ENCODE measurements at regions not wholly inside any gene's neighbourhood (a gene's known extent, or its start where the extent isn't known, plus 50 kb on each side); places are given as distances from the start of the nearest gene placed in this dataset.
"Not testable (repeated sequence)": the region's sequence is repeated elsewhere in the genome, so short reads cannot be mapped to it uniquely, and the experiment has no call there.

GRCh38 chr15:66884661-66885237, 180.7 kb upstream of the SMAD3 start:
- DNase-seq = no peak

- no peak for DNase-seq
Observed at GRCh38 chr15:66885281-66885915, 180.0 kb upstream of the SMAD3 start.

GRCh38 chr15:66886241-66886675, 179.1 kb upstream of the SMAD3 start:
- no peak for DNase-seq

GRCh38 chr15:66886686-66887273, 178.6 kb upstream of the SMAD3 start:
- no peak for DNase-seq

- DNase-seq = not testable (repeated sequence)
Observed at GRCh38 chr15:66889298-66889697, 176.1 kb upstream of the SMAD3 start.

- DNase-seq = no peak
Observed at GRCh38 chr15:66891776-66892175, 173.6 kb upstream of the SMAD3 start.

GRCh38 chr15:66893294-66893693, 172.1 kb upstream of the SMAD3 start:
- no peak for DNase-seq

- no peak for DNase-seq
Observed at GRCh38 chr15:66894363-66894762, 171.0 kb upstream of the SMAD3 start.

GRCh38 chr15:66894986-66895780, 170.2 kb upstream of the SMAD3 start:
- DNase-seq = no peak

GRCh38 chr15:66895794-66896453, 169.5 kb upstream of the SMAD3 start:
- DNase-seq = no peak

GRCh38 chr15:66896611-66897010, 168.8 kb upstream of the SMAD3 start:
- no peak for DNase-seq

GRCh38 chr15:66897416-66897815, 168.0 kb upstream of the SMAD3 start:
- DNase-seq = no peak

- no peak for DNase-seq
Observed at GRCh38 chr15:66897971-66898370, 167.4 kb upstream of the SMAD3 start.

GRCh38 chr15:66898656-66899386, 166.6 kb upstream of the SMAD3 start:
- DNase-seq = no peak

GRCh38 chr15:66899555-66900350, 165.6 kb upstream of the SMAD3 start:
- no peak for DNase-seq

GRCh38 chr15:66900586-66901310, 164.7 kb upstream of the SMAD3 start:
- no peak for DNase-seq

GRCh38 chr15:66901336-66902100, 163.9 kb upstream of the SMAD3 start:
- DNase-seq = no peak

- DNase-seq = no peak
Observed at GRCh38 chr15:66905185-66905584, 160.2 kb upstream of the SMAD3 start.

GRCh38 chr15:66905954-66906353, 159.4 kb upstream of the SMAD3 start:
- DNase-seq = no peak
